ENCODE measurements at regions not wholly inside any gene's neighbourhood (a gene's known extent, or its start where the extent isn't known, plus 50 kb on each side); places are given as distances from the start of the nearest gene placed in this dataset.

DNA sequence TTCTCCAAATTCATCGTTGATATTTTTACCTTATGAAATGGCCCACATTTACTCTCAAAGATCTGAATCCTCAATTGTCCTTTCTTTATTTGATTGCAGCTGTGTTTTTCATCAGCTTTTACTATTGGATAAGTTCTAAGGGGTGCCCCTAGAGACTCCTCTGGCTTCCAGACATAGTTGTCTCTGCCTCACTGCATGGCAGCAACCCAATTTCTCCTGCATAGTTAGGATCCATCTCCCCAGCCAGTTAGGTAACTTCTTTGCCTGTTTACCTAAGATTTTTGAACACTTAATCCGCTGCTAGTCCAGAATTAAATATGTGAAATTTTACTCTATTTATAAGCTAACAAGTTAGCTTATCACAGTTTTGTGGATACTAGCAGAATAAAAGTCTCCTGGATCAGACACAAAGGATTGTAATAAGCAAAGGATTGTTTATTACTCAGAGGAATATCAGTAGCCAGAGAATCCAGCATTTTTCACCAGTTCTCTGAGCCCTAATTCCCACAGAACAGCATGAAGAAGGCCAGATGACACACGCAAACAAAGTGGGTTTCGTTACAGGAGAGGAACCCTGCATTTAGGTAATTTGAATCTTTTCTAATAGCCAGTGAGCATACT, 101.1 kb downstream of the BBS10 start:
- TF ChIP-seq, protein P1, sequence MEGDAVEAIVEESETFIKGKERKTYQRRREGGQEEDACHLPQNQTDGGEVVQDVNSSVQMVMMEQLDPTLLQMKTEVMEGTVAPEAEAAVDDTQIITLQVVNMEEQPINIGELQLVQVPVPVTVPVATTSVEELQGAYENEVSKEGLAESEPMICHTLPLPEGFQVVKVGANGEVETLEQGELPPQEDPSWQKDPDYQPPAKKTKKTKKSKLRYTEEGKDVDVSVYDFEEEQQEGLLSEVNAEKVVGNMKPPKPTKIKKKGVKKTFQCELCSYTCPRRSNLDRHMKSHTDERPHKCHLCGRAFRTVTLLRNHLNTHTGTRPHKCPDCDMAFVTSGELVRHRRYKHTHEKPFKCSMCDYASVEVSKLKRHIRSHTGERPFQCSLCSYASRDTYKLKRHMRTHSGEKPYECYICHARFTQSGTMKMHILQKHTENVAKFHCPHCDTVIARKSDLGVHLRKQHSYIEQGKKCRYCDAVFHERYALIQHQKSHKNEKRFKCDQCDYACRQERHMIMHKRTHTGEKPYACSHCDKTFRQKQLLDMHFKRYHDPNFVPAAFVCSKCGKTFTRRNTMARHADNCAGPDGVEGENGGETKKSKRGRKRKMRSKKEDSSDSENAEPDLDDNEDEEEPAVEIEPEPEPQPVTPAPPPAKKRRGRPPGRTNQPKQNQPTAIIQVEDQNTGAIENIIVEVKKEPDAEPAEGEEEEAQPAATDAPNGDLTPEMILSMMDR (conservative IDR thresholded peaks at IDR 0.05 in 1 of 2, IDR thresholded peaks at IDR 0.05 in 1 of 2; ENCODE audit: extremely low read depth in 1 of 2, insufficient read depth in 1 of 2, low read depth in 1 of 2, low read length in 2 of 2), result no peak
- TF ChIP-seq EZH2 (IDR thresholded peaks at IDR 0.05; ENCODE audit: borderline replicate concordance, low read length), result no peak

Measured in mammary epithelial cell (primary cell).